ENCODE measurements at regions not wholly inside any gene's neighbourhood (a gene's known extent, or its start where the extent isn't known, plus 50 kb on each side); places are given as distances from the start of the nearest gene placed in this dataset.
"Not testable (repeated sequence)": the region's sequence is repeated elsewhere in the genome, so short reads cannot be mapped to it uniquely, and the experiment has no call there.

DNA sequence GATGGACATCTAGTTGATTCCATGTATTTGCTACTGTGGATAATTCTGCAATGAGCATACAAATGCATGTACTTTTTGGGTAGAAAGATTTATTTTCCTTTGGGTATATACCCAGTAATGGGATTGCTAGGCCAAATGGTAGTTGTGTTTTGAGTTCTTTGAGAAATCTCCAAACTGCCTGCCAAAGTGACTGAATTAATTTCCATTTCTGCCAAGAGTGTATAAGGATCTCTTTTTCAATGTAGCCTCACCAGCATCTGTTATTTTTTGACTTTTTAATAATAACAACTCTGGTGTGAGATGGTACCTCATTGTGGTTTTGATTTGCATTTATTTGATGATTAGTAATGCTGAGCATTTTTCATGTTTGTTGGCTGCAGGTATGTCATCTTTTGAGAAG lies 435.0 kb upstream of the CBLB start:
- no peak for DNase-seq (ENCODE audit: low read depth in 2 of 2)

DNA sequence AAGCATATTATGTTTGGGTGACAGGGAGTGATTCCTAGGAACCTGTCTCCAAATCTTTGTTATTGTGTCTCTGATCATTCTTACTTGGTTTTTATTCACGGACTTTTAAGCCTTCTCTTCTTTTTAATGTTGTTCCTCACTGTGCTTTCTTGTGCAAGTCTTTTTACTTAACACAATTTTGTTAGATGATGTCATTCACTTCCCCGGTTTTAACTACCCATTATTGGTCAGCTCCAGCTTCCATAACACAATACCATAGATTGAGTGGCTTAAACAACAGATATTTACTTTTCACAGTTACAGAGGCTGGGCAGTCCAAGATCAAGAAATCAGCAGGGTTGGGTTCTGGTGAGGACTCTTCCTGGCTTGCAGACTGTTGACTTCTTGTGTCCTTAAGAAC lies 436.3 kb upstream of the CBLB start:
- no peak for DNase-seq (ENCODE audit: low read depth in 2 of 2)

DNA sequence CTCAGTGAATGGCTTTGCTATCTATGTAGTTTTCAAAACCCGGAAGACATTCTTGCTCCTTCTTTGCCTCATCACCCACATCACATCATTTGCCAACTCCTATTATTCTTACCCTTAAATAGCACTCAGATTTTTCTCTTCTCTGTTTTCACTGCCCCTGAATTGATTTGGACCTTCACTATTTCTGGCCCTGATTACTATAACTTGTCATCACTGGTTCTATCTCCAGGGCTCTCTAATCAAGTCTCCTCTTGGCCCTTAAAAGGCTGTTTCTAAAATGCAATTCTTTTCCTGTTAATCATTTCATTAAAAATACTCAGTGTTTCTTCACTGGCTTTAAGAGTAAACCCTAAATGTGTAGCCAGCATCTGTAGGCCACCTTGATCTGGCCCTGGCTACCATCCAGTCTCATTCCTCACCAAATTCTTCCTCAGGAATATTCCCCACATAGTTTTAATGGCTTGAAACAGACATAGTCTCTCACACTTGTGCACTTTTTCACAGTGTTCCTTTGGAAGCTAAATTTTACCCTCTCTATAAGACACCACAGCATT lies 437.1 kb upstream of the CBLB start:
- DNase-seq (ENCODE audit: low read depth in 2 of 2) = no peak

DNA sequence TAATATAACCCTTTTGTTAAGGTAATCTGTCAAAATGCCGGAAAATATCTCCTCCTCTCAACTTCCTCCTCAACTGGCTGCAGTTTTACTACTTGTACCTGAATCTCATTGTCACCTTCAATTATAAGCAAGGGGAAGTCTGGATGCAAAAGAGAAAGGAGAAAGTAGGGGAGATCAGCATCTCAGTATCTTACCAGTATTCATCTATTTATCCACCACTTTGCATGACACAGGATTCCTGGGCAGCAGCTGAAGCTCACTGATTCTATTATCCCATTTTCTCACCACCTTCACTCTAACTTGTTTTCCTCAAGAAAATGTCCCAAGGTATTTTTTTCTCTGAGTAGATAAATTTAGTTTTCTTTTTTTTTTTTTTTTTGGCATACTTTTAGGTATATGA lies 440.5 kb upstream of the CBLB start:
- DNase-seq (ENCODE audit: low read depth in 2 of 2) = no peak

DNA sequence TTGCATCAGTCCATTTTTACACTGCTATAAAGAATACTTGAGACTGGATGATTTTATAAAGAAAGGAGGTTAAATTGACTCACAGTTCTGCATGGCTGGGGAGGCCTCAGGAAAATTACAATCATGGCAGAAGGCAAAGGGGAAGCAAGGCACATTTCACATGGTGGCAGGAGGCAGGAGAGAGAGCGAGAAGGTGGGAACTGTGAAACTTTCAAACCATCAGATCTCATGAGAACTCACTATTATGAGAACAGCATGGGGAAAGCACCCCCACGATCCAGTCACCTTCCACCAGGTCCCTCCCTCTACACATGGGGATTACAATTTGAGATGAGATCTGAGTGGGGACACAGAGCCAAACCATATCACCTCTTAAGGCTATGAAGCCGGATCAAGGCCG lies 441.0 kb upstream of the CBLB start:
- not testable (repeated sequence) for DNase-seq (ENCODE audit: low read depth in 2 of 2)

DNA sequence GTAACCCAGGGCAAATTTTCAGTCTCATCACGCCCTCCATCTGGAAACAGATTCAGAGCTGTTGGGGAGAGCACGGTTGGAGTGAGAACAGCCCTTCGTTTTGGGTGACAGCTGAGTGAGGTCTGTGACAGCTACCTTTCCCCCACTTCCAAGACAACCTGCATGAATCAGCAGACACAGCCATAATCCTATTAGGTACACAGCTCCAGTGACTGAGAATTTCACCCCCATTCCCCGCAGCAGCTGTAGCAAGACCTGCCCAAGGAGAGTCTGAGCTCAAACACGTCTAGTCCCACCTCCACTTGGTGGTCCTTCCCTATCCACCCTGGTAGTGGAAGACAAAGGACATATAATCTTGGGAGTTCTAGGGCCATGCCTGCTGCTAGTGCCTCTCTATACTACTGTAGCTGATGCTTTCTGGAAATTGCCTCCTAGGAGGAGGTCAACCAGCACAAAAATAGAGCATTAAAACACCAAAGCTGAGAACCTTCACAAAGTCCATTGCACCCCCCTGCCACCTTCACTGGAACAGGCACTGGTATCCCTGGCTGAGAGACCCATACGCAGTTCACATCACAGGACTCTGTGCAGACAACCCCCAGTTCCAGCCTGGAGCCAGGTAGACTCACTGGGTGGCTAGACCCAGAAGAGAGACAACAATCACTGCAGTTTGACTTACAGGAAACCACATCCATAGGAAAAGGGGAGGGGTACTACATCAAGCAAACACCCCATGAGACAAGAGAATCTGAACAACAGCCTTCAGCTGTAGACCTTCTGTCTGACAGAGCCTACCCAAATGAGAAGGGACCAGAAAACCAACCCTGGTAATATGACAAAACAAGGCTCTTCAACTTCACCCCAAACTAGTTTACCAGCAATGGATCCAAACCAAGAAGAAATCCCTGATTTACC lies 448.6 kb upstream of the CBLB start:
- no peak for DNase-seq (ENCODE audit: low read depth in 2 of 2)

DNA sequence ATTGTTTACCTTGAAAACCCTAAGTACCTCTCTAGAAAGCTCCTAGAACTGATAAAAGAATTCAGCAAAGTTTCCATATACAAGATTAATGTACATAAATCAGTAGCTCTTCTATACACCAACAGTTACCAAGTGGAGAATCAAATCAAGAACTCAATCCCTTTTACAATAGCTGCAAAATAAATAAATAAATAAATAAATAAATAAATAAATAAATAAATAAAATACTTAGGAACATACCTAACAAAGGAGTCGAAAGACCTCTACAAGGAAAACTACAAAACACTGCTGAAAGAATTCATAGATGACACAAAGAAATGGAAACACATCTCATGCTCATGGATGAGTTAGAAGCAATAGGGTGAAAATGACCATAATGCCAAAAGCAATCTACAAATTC lies 452.6 kb upstream of the CBLB start:
- not testable (repeated sequence) for DNase-seq (ENCODE audit: low read depth in 2 of 2)

DNA sequence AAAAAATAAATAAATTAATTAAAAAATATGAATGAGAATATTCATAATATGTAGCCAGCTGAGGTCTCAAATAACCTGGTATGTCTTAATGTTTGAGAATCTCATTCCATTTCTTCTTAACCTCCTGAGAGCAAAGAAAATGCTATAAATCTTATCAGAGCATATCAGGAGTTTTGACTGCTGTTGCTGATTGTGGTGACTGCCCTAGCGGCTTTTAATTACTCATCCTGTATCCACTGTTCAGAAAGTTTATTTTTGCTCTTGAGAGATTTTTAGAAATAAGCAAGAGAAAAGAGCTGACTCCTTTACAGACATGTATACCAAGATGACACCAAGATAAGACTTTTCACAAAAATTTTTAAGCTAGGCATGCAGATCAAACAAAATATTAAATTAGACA lies 454.8 kb upstream of the CBLB start:
- no peak for DNase-seq (ENCODE audit: low read depth in 2 of 2)

DNA sequence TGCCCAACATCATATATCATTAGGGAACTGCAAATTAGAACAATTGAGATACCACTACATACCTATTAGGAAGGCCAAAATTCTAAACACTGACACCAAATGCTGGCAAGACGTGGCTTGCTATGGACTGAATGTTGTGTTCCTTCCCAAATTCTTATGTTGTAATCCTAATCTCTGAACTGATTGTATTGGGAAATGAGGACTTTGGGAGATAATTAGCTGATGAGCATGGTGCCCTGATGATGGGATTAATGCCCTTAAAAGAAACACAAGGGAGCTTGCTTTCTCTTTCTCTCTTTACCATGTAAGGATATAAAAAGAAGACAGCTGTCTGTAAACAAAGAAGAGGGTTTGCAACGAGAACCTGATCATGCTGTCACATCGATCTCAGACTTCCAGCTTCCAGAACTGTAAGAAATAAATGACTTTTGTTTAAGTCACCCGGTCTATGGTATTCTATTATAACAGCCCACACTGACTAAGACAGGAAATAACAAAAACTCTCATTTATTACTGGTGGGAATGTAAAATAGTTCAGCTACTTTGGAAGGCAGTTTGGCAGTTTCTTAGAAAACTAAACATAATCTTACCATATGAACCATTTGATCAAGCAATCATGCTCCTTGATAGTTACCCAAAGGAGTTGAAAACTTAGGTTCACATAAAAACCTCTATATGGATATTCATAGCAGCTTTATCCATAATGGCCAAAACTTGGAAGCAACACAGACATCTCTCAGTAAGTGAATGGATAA lies 458.3 kb upstream of the CBLB start:
- DNase-seq (ENCODE audit: low read depth in 2 of 2) = no peak

DNA sequence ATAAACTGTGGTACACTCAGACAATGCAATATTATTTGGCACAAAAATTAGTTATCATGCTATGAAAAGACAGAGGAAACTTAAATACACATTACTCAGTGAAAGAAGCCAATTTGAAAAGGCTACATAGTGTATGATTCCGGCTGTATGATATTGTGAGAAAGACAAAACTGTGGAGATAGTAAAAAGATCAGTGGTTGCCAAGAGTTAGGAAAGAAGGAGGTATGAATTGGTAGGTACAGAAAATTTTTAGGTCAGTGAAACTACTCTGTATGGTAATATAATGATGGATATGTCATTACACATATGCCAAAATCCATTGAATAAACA lies 458.8 kb upstream of the CBLB start:
- DNase-seq (ENCODE audit: low read depth in 2 of 2) = no peak

DNA sequence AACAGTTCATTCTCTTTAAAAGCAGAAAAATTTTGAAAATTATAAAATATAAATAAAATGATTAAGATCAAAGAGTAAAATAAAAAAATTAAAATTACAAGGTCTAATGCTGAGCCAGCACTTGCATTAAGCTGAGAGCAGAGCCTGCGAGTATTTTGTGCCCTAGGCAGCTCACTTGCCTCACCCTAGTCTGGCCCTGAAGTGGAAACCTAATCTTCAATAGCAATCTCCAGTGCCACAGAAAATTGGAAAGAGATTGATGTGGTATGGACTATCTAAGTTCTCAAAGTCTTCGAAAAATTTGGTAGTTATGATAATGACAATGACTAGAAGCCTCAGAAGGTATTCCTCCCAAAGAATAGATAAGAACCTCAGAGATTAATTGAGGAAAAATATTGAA lies 459.4 kb upstream of the CBLB start:
- no peak for DNase-seq (ENCODE audit: low read depth in 2 of 2)

DNA sequence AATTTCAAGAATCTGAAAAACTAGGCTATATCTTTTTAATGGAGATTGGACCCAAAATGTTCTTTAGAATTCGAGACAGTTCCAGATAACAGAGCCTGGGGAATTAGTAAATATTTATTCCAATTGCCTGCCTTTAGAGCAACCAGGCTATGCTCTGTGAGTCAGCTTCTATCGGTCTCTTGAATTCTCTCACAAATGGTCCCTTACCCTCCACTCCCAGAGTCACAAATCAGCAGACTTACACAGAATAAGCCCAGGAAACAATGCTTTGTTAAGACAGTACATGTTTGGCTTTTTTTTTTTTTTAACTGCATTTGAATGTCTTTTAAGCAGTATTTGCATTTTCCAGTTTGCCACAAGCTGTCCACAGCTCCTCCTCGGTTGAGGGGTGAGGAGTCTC lies 460.7 kb upstream of the CBLB start:
- DNase-seq (ENCODE audit: low read depth in 2 of 2) = no peak

DNA sequence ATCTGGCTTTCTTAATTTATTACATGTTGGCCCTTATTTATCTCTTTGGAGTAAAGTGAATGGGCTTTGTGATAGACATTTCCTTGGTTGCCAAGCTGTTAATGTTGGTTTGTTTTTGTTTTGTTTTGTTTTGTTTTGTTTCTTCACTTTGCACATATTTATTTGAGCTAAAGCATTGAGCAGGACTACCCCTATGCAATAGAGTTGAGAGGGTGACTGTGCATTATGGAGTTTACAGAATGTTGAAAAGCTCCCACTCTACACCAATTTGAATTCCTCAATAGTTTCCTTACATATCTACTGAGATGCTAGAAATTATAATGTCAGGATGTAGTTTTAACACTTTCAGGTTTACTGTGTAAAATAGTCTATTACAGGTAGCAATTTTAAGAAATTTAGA lies 462.8 kb upstream of the CBLB start:
- no peak for DNase-seq (ENCODE audit: low read depth in 2 of 2)

DNA sequence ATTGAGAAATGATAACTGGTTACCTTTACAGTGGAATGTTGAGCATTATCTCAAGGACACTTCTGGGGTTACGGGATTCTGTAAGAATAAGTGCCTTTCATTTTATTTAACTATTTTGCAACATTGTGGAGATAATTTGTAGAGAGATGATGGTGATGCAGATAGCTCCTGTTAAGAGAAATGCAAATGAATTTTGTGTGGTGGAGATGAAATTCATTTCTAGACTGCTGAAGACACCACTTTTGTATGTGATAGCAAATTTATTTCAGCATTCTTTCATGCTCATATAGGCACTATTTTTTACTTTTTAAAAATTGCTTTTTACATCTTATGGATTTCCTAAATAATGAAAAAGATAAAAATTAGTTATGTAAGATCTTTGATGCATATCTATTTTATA lies 463.3 kb upstream of the CBLB start:
- DNase-seq (ENCODE audit: low read depth in 2 of 2) = no peak

DNA sequence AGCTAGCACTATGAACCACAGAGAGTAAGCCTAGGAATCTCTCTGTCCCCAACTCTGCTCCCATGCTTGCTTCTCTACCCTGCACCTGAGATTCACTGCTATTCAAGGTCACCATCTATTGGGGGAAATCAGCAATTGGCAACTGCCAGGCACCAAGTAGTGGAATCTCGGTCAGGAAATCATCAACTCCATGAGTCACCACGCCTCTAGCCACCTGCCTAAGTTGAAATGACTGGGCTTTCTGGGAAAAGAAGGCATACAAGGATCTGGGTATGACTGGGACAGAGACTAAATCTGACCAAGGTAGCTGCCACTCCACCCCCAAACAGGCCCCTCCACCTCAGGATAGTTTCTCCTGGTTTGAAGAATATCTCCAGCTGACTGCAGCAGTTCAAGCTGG lies 464.1 kb upstream of the CBLB start:
- DNase-seq (ENCODE audit: low read depth in 2 of 2) = peak; percentile 63 to 65

DNA sequence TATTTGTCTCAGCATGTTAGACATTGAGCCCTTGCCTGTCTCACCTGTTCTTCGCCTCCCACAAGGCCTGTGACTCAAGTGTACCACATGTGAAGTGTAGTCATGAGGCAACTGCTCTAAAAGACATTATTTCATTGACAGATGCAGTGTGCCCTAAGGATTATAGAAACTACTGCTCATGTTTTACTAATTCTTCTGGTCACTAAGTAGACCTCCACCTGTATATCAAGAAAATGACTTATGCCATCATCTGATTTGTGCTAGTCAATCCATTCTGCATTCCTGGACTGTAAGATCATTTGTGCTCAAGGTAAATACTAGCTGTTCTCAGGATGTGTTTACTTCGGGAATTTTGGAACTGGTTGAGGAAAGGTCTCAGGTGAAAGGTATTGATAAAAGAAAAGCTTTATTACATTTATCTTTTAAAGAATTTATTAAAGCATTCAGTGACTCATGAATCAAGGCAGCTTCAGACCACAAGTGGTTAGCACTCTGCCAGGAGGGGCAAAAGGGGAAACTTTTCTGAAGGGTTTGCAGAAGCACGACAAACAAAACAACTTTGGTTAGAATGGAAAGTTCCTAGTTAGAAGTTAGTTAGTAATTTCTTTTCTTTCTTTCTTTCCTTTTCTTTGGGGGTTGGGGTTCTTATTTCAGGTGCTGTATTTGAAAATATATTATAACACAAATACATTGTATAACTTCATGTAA lies 465.3 kb upstream of the CBLB start:
- DNase-seq (ENCODE audit: low read depth in 2 of 2) = peak; percentile 50 to 58

DNA sequence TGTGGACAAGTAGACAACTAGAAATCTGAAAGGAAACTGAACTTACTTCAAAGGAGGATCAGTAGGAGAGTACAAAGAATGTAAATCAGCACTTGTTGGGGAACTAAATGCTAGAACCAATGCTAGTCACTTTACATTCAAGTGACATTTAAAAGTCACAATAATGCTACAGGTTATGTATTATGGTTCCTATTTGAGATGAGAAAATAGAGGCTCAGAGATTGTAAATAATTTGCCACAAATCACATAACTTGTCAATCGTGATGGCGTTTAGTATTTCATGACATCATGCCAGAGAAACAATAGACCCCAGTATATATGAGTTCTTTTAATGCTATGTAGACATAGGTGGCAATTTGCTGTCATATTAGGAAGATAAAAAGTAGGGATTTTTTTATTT lies 467.8 kb upstream of the CBLB start:
- no peak for DNase-seq (ENCODE audit: low read depth in 2 of 2)

DNA sequence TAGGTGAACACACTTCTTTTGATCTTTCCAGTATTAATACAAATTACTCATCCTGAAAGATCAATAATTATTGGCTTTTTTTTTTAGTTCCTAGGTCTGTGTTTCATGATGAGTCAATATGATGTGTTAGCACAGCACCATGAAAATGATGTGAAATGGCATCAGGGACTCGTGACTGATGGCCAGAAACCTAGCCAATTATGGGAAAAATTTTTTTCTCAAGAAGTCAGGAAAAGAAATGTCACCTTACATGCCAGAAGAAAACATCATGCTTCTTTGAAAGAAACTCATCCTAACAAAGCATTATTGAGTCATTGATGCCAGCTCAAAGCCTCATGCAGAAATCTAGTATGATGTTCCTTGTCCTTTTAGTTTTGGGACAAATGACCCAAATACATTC lies 468.3 kb upstream of the CBLB start:
- no peak for DNase-seq (ENCODE audit: low read depth in 2 of 2)

DNA sequence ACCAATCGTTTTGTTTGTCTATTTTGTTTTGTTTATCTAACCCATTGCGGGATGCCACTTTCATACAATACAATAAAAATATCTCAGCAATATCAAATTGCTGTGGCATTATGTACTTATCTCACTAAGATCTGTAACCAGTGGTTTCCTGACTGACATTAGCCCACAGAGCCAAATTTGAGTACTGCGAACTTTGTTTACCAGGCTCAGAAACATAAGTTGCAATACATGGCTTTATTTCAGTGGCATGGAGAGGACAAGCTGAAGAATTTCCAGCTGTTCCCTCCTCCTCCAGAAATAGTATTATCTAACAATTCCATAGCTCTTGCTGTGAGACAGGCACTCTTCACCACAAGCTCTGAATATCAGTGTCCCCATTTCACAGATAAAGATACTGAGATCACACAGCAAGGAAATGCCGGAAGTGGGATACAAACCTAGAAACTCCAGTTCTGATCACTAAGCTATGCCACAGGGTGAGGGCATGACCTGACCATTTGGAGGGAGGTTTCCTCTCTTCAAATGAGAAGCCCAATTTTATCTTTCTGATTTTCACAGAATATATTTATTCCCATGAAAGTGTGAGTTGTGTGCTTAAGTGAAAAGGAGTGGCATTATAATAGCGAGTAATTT lies 469.9 kb upstream of the CBLB start:
- DNase-seq (ENCODE audit: low read depth in 2 of 2) = no peak

DNA sequence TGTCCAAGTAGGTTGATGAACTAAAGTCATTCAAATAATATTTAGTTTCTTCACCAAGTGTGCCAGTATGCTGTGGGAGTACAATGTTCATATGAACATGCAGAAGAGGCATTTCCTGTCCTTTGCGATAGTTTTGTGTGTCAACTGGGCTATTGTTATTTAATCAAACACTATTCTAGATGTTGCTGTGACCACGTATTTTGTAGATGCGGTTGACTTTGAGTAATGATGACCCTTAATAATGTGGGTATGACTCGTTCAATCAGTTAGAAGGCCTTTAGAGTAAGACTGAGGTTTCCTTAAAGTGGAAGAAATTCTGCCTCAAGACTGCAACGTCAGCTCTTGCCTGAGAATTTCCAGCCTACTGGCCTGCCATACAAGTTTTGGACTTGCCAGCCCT lies 470.7 kb upstream of the CBLB start:
- no peak for DNase-seq (ENCODE audit: low read depth in 2 of 2)

DNA sequence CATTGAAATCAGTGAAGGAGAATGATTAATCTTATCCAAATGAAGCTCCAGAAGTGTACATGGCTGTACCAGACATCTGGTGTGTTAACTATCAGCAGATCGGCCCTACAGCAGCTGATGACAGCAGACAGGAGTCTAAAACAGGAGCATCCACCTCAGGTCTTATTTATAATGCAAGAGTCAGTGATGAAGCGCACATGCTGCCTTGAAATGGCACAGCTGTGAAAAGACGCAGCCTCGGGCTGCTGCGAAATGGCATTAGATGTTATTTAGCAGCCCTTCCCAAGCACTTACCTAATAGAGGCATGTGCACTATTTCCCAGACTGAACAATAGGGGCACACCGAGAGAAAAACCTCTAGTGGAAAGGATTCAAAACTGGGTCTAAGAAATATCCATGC lies 472.3 kb upstream of the CBLB start:
- no peak for DNase-seq (ENCODE audit: low read depth in 2 of 2)

DNA sequence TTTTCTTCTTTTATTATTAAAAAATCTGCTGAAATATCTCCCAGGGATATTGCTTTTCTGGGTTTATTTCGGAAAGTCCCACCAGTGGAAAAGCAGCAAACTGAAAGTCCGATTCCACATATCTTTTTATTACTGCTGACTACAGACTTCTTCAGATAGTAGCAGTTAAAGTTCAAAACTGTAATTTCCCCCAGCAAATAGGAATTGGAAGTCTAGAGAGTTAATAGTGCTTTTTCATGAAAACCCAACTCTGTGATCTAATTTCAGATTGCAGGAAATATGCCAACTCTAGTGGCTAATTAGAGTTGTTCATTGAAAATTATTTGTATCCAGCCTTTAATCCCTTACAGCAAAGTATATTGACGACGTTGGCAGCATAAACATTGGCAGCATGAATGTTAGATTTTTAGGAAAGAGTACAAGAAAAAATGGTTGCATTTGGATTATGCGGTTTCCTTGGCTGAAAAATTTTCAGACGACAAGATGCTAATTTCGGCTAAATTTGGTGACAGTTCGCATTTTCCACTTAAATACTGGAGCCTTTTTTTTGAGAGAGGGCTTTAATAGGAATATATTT lies 472.9 kb upstream of the CBLB start:
- no peak for DNase-seq (ENCODE audit: low read depth in 2 of 2)
